PC-9 (cell line): ENCODE measurements at regions not wholly inside any gene's neighbourhood (a gene's known extent, or its start where the extent isn't known, plus 50 kb on each side); places are given as distances from the start of the nearest gene placed in this dataset.

Experiments
- CTCF ChIP-seq: fragments of 200-600 bp; sonication (generic); conservative IDR thresholded peaks from 2 replicates; pipeline ENCODE4 v1.6.1; 2017; ENCODE audit warnings: mixed run types, antibody characterized with exemption, mild to moderate bottlenecking, moderate library complexity
- EZH2 ChIP-seq: fragments of 200-600 bp; sonication (generic); IDR thresholded peaks from 2 replicates; pipeline ENCODE4 v1.8.0; 2017; ENCODE audit warnings: antibody characterized with exemption, low read depth

GRCh38 chr5:173443971-173444370 lies 115.8 kb upstream of the STC2 start:
- TF ChIP-seq CTCF (no peak), EZH2 (no peak)
